ENCODE measurements at regions not wholly inside any gene's neighbourhood (a gene's known extent, or its start where the extent isn't known, plus 50 kb on each side); places are given as distances from the start of the nearest gene placed in this dataset.

- CTCF ChIA-PET: interaction anchor here (0.9 to 1.0 kb wide), 2 partner anchors 16 to 20 kb away, joined by 3 read pairs; no protein-coding TSS in a partner anchor
- no peak for TF ChIP-seq CTCF (IDR thresholded peaks at IDR 0.05; ENCODE audit: control extremely low read depth, extremely low read depth, low read depth, missing control alignments)
- DNase-seq (ENCODE audit: extremely low spot score): no peak
- POLR2A ChIA-PET: no interaction called here
Observed at GRCh38 chr6:113447088-113447831, 409.9 kb upstream of the MARCKS start.

GRCh38 chr6:113449051-113449450 lies 408.1 kb upstream of the MARCKS start:
- no peak for DNase-seq (ENCODE audit: extremely low spot score)
- CTCF ChIA-PET: interaction anchor here (1.0 to 1.9 kb wide), 6 partner anchors 8 to 430 kb away, joined by 3 to 6 read pairs (median 4); no protein-coding TSS in a partner anchor
- POLR2A ChIA-PET: no interaction called here
- TF ChIP-seq CTCF (IDR thresholded peaks at IDR 0.05; ENCODE audit: control extremely low read depth, extremely low read depth, low read depth, missing control alignments): no peak

GRCh38 chr6:113450061-113450465 lies 407.1 kb upstream of the MARCKS start:
- ChIA-PET CTCF (interaction anchor here (0.8 to 1.9 kb wide), 9 partner anchors 8 to 409 kb away, joined by 3 to 6 read pairs (median 3); no protein-coding TSS in a partner anchor), POLR2A (interaction anchor here (0.5 kb wide), 1 partner anchor 405 kb away, joined by 3 read pairs; no protein-coding TSS in a partner anchor)
- TF ChIP-seq CTCF (IDR thresholded peaks at IDR 0.05; ENCODE audit: control extremely low read depth, extremely low read depth, low read depth, missing control alignments): no peak
- no peak for DNase-seq (ENCODE audit: extremely low spot score)

GRCh38 chr6:113451049-113451448 lies 406.1 kb upstream of the MARCKS start:
- DNase-seq (ENCODE audit: extremely low spot score): no peak
- ChIA-PET POLR2A (no interaction called here), CTCF (interaction anchor here (1.1 to 1.9 kb wide), 3 partner anchors 10 to 12 kb away, joined by 3 to 6 read pairs (median 6); no protein-coding TSS in a partner anchor)
- no peak for TF ChIP-seq CTCF (IDR thresholded peaks at IDR 0.05; ENCODE audit: control extremely low read depth, extremely low read depth, low read depth, missing control alignments)

GRCh38 chr6:113457198-113457597 lies 399.9 kb upstream of the MARCKS start:
- CTCF ChIA-PET: no interaction called here

GRCh38 chr6:113457751-113458150 lies 399.4 kb upstream of the MARCKS start:
- POLR2A ChIA-PET: no interaction called here
- no peak for TF ChIP-seq CTCF (IDR thresholded peaks at IDR 0.05; ENCODE audit: control extremely low read depth, extremely low read depth, low read depth, missing control alignments)
- CTCF ChIA-PET: interaction anchor here (1.0 kb wide), 1 partner anchor 8 kb away, joined by 3 read pairs; no protein-coding TSS in a partner anchor
- DNase-seq (ENCODE audit: extremely low spot score): no peak

More at GRCh38 chr6:113457198-113457597, 399.9 kb upstream of the MARCKS start:
- no peak for TF ChIP-seq CTCF (IDR thresholded peaks at IDR 0.05; ENCODE audit: control extremely low read depth, extremely low read depth, low read depth, missing control alignments)
- DNase-seq (ENCODE audit: extremely low spot score): no peak
- POLR2A ChIA-PET: no interaction called here

All from GM10248 (cell line).